ENCODE measurements at regions not wholly inside any gene's neighbourhood (a gene's known extent, or its start where the extent isn't known, plus 50 kb on each side); places are given as distances from the start of the nearest gene placed in this dataset.

Small RNAs in the stretch of these regions (microRNA-seq; reads per million reads assigned to microRNA genes)
- 0 reads per million in 2 donors for gene MIR3156-1

Small RNAs in the stretch of these regions (small RNA-seq; reads per million reads assigned to genes)
- gene AL512324.1 (0 reads per million in 2 experiments), gene MIR3156-1 (0 reads per million in 2 experiments), gene RNU6-1207P (0 reads per million in 2 experiments)

Measured in right lobe of liver (tissue), 3 donors.